ENCODE measurements at regions not wholly inside any gene's neighbourhood (a gene's known extent, or its start where the extent isn't known, plus 50 kb on each side); places are given as distances from the start of the nearest gene placed in this dataset.

DNA sequence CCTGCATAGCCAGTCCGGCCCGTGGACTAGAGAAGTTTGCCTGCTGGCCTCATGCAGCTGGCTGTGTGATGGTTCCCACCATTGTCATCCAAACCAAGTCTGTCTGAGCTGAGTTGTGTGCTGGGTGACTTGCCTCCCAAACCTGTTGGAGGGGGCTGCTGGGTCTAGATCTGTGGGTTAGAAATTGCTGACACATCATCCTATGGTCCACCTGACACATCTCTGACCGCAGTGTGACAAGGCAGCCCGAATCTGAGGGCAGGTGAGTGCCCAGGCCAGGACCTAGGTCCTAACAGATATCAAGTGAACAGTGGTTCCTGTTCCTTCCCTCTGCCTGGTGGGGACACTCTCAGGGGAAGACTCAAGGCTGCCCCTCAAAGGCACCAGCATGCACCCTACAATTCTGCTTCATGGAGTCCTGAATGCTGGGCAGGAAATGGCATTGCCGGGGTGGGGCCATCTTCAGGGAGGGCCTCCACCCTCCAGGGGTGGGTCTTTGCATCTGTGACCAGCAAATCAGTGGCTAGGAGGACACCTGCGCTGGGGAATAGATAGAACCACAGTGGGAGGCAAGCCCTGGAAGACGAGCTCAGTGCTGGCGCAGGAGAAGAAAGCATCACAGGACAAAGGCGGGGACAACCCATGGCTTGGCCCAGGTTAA, 117.9 kb upstream of the ID2 start:
- peaks cover 0 to 17% (median 7%) of the 10 kb centered on the region in 4 donors for H3K9me3 ChIP-seq
- no peaks in the 10 kb centered on the region for H3K27me3 ChIP-seq
- WGBS, 5 donors = 90 to 92% (median 91%) methylated on average over 7 to 9 of the region's 9 CpGs
- intact Hi-C loops (cut with DNase I; ENCODE audit: low total_unique reads) = no loop called here
- TF ChIP-seq POLR2A (IDR thresholded peaks at IDR 0.05) (no peak), EP300 (IDR thresholded peaks at IDR 0.05) (no peak), POLR2AphosphoS5 (IDR thresholded peaks at IDR 0.05) (no peak)
- TF ChIP-seq, protein P1, sequence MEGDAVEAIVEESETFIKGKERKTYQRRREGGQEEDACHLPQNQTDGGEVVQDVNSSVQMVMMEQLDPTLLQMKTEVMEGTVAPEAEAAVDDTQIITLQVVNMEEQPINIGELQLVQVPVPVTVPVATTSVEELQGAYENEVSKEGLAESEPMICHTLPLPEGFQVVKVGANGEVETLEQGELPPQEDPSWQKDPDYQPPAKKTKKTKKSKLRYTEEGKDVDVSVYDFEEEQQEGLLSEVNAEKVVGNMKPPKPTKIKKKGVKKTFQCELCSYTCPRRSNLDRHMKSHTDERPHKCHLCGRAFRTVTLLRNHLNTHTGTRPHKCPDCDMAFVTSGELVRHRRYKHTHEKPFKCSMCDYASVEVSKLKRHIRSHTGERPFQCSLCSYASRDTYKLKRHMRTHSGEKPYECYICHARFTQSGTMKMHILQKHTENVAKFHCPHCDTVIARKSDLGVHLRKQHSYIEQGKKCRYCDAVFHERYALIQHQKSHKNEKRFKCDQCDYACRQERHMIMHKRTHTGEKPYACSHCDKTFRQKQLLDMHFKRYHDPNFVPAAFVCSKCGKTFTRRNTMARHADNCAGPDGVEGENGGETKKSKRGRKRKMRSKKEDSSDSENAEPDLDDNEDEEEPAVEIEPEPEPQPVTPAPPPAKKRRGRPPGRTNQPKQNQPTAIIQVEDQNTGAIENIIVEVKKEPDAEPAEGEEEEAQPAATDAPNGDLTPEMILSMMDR (IDR thresholded peaks at IDR 0.05) = no peak
- H3K4me3 ChIP-seq = no peak overlapping the region
- H3K27ac ChIP-seq = no peak overlapping the region
- no peaks in the 10 kb centered on the region for H3K4me1 ChIP-seq
- H3K36me3 ChIP-seq = no peaks in the 10 kb centered on the region
- DNase-seq = peak in 1 of 2 donors; percentile 19

DNA sequence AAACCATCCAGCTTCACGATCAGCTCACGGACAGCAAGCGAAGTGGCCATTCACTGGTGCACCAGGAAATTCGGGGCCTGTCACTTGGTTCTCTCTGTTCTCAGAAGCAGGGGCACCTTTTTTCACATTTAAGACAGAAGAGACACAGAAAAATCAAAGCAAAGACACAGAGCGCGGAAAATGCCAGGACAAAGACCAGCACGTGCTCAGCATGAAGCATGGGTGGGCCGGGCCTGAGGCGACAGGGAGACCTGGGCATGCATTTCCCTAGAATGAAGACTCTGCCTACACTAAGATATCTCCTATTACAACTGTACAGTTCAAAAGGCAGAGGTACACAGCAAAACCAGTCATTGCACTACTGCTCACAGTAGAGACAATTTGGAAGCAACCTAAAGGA, 117.4 kb upstream of the ID2 start:
- 95 to 99% (median 98%) methylated on average over 9 of the region's 9 CpGs for WGBS, 5 donors
- intact Hi-C loops (cut with DNase I; ENCODE audit: low total_unique reads) = no loop called here
- no peak for TF ChIP-seq EP300 (IDR thresholded peaks at IDR 0.05)
- Histone ChIP-seq H3K27me3 (no peaks in the 10 kb centered on the region), H3K4me1 (no peaks in the 10 kb centered on the region), H3K36me3 (no peaks in the 10 kb centered on the region), H3K9me3 (peaks cover 0 to 17% (median 4%) of the 10 kb centered on the region in 4 donors), H3K27ac (no peak overlapping the region), H3K4me3 (no peak overlapping the region)
- no peak for DNase-seq

DNA sequence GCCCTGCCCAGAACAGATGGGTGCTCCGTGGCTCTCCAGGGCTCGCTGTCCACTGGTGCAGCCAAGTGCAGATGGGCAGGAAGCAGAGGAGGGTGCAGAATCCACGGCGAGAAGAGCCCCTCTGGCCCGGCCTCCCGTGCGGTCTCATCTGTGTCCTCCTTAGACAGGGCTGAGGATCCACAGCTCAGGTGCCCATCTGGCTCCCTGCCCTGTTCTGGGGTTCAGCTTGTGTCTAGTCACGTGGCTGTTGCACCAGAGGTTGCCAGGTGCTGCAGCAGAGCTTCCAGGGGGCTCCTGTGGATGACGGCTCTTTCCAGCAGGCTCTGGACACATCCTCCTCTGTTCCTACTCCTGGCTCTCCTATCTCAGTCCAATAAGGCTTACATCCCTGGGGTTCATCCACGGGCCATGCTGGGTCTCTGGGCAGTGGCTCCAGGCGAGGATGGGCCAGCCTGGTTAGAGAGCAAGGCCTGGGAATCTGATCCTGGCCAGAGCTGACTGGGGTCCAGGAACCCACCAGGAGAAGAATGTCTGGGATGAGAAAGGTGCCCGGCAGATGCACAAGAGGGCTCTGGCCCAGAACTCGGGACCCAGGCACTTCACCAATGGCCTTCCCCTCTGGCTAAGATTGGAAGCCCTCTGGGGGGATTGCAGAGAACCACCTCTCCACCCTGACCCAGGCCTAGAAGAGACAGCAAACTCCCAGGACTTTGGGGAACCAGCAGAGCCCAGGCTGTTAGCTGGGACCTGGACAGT, 116.3 kb upstream of the ID2 start:
- peaks cover 0 to 13% (median 3%) of the 10 kb centered on the region in 4 donors for H3K9me3 ChIP-seq
- intact Hi-C loops (cut with DNase I; ENCODE audit: low total_unique reads) = no loop called here
- H3K27me3 ChIP-seq = no peaks in the 10 kb centered on the region
- TF ChIP-seq POLR2A (IDR thresholded peaks at IDR 0.05) (no peak), EP300 (IDR thresholded peaks at IDR 0.05) (no peak), POLR2AphosphoS5 (IDR thresholded peaks at IDR 0.05) (no peak)
- TF ChIP-seq, protein P1 (IDR thresholded peaks at IDR 0.05) = no peak
- no peak overlapping the region for H3K4me3 ChIP-seq
- 80 to 95% (median 91%) methylated on average over 10 to 13 of the region's 13 CpGs for WGBS, 5 donors
- no peaks in the 10 kb centered on the region for H3K4me1 ChIP-seq
- DNase-seq = peak in 1 of 2 donors; percentile 13
- H3K36me3 ChIP-seq = no peaks in the 10 kb centered on the region
- no peak overlapping the region for H3K27ac ChIP-seq

DNA sequence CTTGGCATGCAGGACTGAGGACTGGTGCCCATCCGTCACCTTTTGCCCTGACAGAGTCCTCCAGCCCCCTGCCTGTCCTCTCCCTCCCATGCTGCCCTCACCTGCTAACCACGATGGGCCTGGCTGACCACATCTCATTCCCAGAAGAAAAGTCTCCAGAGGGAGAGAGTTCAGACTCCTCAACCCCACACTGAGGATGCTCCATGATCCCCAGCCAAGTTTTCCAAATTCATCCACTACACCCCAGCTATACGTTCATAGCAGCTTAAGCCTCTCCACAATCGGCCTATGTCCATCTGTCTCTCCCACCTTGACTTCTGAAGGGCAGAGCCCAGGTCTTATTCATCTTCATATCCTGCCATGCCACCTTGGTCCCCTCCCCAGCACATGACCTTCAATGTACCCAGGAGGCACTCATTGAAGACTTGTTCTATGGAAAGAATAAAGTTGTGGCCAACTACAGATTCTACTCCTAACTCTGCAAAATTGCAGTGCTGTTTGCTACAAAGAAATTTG, 115.6 kb upstream of the ID2 start:
- 93 to 97% (median 93%) methylated on average over 4 of the region's 4 CpGs for WGBS, 5 donors
- H3K27me3 ChIP-seq = no peaks in the 10 kb centered on the region
- intact Hi-C loops (cut with DNase I; ENCODE audit: low total_unique reads) = no loop called here
- no peak for DNase-seq
- H3K9me3 ChIP-seq = peaks cover 0 to 6% (median 3%) of the 10 kb centered on the region in 4 donors
- H3K27ac ChIP-seq = no peak overlapping the region
- no peaks in the 10 kb centered on the region for H3K36me3 ChIP-seq
- H3K4me3 ChIP-seq = no peak overlapping the region
- H3K4me1 ChIP-seq = no peaks in the 10 kb centered on the region
- TF ChIP-seq, protein P1 (IDR thresholded peaks at IDR 0.05) = no peak
- no peak for TF ChIP-seq EP300 (IDR thresholded peaks at IDR 0.05)
- no peak for TF ChIP-seq POLR2AphosphoS5 (IDR thresholded peaks at IDR 0.05)
- TF ChIP-seq POLR2A (IDR thresholded peaks at IDR 0.05) = no peak
